HCT116 (cell line): ENCODE measurements at regions not wholly inside any gene's neighbourhood (a gene's known extent, or its start where the extent isn't known, plus 50 kb on each side); places are given as distances from the start of the nearest gene placed in this dataset.

Source experiments
- ATAC-seq: fragments of 200-7000 bp; cut with Tn5 transposase; 2 replicates; pipeline ENCODE4 v1.9.1; 2020; ENCODE audit warnings: mild to moderate bottlenecking, moderate library complexity
- BruUV-seq: library from RNA; stranded (reverse); fragments of 400-500 nt; replicated peaks from 2 replicates; lab custom pipeline; 2021; lab: Mats Ljungman, UMichigan
- CTCF ChIA-PET: fragments of 300-600 bp; sonication (Branson Sonifier 250); formaldehyde crosslinking; loops from one replicate; lab custom pipeline; 2021; ENCODE audit warnings: antibody characterized with exemption; lab: Charles Lee
- POLR2A ChIA-PET: fragments of 300-600, 350-600 bp; sonication (Branson Sonifier 250); formaldehyde crosslinking; loops from one replicate; lab custom pipeline; 2021; ENCODE audit warnings: antibody characterized with exemption; lab: Charles Lee
- RAD21 ChIA-PET, 2 experiments: fragments of 300-600 bp; sonication (Branson Sonifier 250); formaldehyde crosslinking; loops; one replicate each; lab custom pipeline; 2023; ENCODE audit warnings: low total read pairs in 2 of 2; ENCODE audit not compliant: uncharacterized antibody in 2 of 2, unreplicated experiment in 2 of 2, low non-redundant PET in 1 of 2; lab: Charles Lee
- DNase-seq: peaks from one replicate; pipeline ENCODE4 v3.0.0-alpha.2; 2010; ENCODE audit warnings: low read depth, low spot score
- H2AFZ ChIP-seq: fragments of 200-600 bp; shearing (Covaris generic), sonication (generic); 2 replicates; pipeline ENCODE4 v1.6.1; 2017; ENCODE audit warnings: low read depth, mixed run types, mixed read lengths, antibody characterized with exemption, low read length; ENCODE audit not compliant: poor library complexity, severe bottlenecking
- H3K27ac ChIP-seq: 2 replicates; pipeline ENCODE4 v1.5.1; 2012; ENCODE audit warnings: low read depth, low read length
- H3K27me3 ChIP-seq: fragments of 200-600 bp; sonication (generic); 2 replicates; pipeline ENCODE4 v1.6.1; 2016; ENCODE audit warnings: mixed run types, low read length, mixed read lengths; ENCODE audit not compliant: insufficient read depth
- H3K36me3 ChIP-seq, 2 experiments: fragments of 200-500 bp in 1 of 2; fragments of 200-600 bp in 1 of 2; sonication (Bioruptor generic) in 1 of 2; sonication (generic) in 1 of 2; 2 replicates each; pipeline versions ENCODE4 v1.5.1 to v1.6.1; 2014 to 2016; ENCODE audit warnings: low read length in 2 of 2, inconsistent platforms in 1 of 2, mixed read lengths in 1 of 2, mixed run types in 1 of 2; ENCODE audit not compliant: insufficient read depth in 2 of 2, control insufficient read depth in 1 of 2
- H3K4me1 ChIP-seq, 2 experiments: fragments of 200-600 bp in 1 of 2; sonication (generic) in 1 of 2; 2 replicates each; pipeline versions ENCODE4 v1.5.1 to v1.6.1; 2012 to 2017; ENCODE audit warnings: low read length in 2 of 2, inconsistent platforms in 1 of 2, mild to moderate bottlenecking in 1 of 2, mixed read lengths in 1 of 2, mixed run types in 1 of 2, moderate library complexity in 1 of 2; ENCODE audit not compliant: insufficient read depth in 2 of 2, control insufficient read depth in 1 of 2
- H3K4me2 ChIP-seq: fragments of 200-600 bp; sonication (generic); 2 replicates; pipeline ENCODE4 v1.6.1; 2017; ENCODE audit warnings: mixed run types, low read length, mixed read lengths
- H3K4me3 ChIP-seq, 2 experiments: fragments of 200-600 bp in 1 of 2; sonication (generic) in 1 of 2; replicated peaks in 1 of 2; 2 replicates each; pipeline ENCODE4 v1.5.1; 2011 to 2016; ENCODE audit warnings: low read length in 2 of 2, control low read depth in 1 of 2, low read depth in 1 of 2, mild to moderate bottlenecking in 1 of 2, mixed read lengths in 1 of 2, mixed run types in 1 of 2
- H3K79me2 ChIP-seq: fragments of 200-600 bp; sonication (generic); 2 replicates; pipeline ENCODE4 v1.6.1; 2017; ENCODE audit warnings: mild to moderate bottlenecking, mixed run types, low read length, moderate library complexity, mixed read lengths; ENCODE audit not compliant: insufficient read depth
- H3K9ac ChIP-seq: fragments of 200-600 bp; sonication (generic); 2 replicates; pipeline ENCODE4 v1.6.1; 2016; ENCODE audit warnings: low read length, mixed read lengths
- H3K9me2 ChIP-seq: fragments of 200-600 bp; sonication (generic), shearing (Covaris generic); 2 replicates; pipeline ENCODE4 v1.6.1; 2017; ENCODE audit warnings: mixed run types, mild to moderate bottlenecking, moderate library complexity; ENCODE audit not compliant: insufficient read depth
- H3K9me3 ChIP-seq, 2 experiments: fragments of 200-500 bp in 1 of 2; fragments of 200-600 bp in 1 of 2; sonication (Bioruptor generic) in 1 of 2; sonication (generic) in 1 of 2; 2 replicates each; pipeline ENCODE4 v1.6.1; 2014 to 2017; ENCODE audit warnings: low read length in 2 of 2, mixed read lengths in 2 of 2, inconsistent platforms in 1 of 2, low read depth in 1 of 2, mild to moderate bottlenecking in 1 of 2, mixed run types in 1 of 2, moderate library complexity in 1 of 2; ENCODE audit not compliant: control insufficient read depth in 1 of 2, insufficient read depth in 1 of 2
- H4K20me1 ChIP-seq: fragments of 200-600 bp; sonication (generic), shearing (Covaris generic); 2 replicates; pipeline ENCODE4 v1.6.1; 2017; ENCODE audit warnings: mixed run types, mild to moderate bottlenecking, moderate library complexity; ENCODE audit not compliant: insufficient read depth
- ATF3 ChIP-seq: IDR thresholded peaks from 2 replicates; pipeline ENCODE4 v1.6.1; 2012
- CBX3 ChIP-seq: IDR thresholded peaks from 2 replicates; pipeline ENCODE4 v1.6.1; 2012; ENCODE audit warnings: low read depth
- CEBPB ChIP-seq: IDR thresholded peaks from 2 replicates; pipeline ENCODE4 v1.6.1; 2012; ENCODE audit warnings: low read depth
- CTCF ChIP-seq, 3 experiments: fragments of 200-600 bp in 1 of 3; sonication (generic) in 1 of 3; IDR thresholded peaks in 2 of 3; conservative IDR thresholded peaks in 1 of 3; 2 replicates each; pipeline ENCODE4 v1.5.1; 2012 to 2017; ENCODE audit warnings: low read depth in 2 of 3, low read length in 2 of 3, antibody characterized with exemption in 1 of 3, borderline replicate concordance in 1 of 3, control low read depth in 1 of 3, mild to moderate bottlenecking in 1 of 3, mixed read lengths in 1 of 3, mixed run types in 1 of 3, moderate library complexity in 1 of 3; ENCODE audit not compliant: insufficient read depth in 1 of 3
- EGR1 ChIP-seq: IDR thresholded peaks from 2 replicates; pipeline ENCODE4 v1.6.1; 2012; ENCODE audit warnings: low read depth
- ELF1 ChIP-seq: IDR thresholded peaks from 2 replicates; pipeline ENCODE4 v1.6.1; 2012; ENCODE audit warnings: low read depth, borderline replicate concordance
- EZH2 ChIP-seq: fragments of 200-600 bp; sonication (generic); IDR thresholded peaks from 2 replicates; pipeline ENCODE4 v1.6.1; 2017; ENCODE audit warnings: antibody characterized with exemption, mixed run types
- EZH2phosphoT487 ChIP-seq: fragments of 200-600 bp; IDR thresholded peaks from 2 replicates; pipeline ENCODE4 v1.6.1; 2018; ENCODE audit warnings: antibody characterized with exemption, borderline replicate concordance
- FOSL1 ChIP-seq: IDR thresholded peaks from 2 replicates; pipeline ENCODE4 v1.6.1; 2012; ENCODE audit warnings: low read depth
- MAX ChIP-seq: IDR thresholded peaks from 2 replicates; pipeline ENCODE4 v1.6.1; 2012
- POLR2A ChIP-seq: IDR thresholded peaks from 2 replicates; pipeline ENCODE4 v1.7.0; 2011; ENCODE audit warnings: borderline replicate concordance; ENCODE audit not compliant: insufficient read depth, insufficient read length; ENCODE audit errors: extremely low read depth
- POLR2AphosphoS5 ChIP-seq: IDR thresholded peaks from 2 replicates; pipeline ENCODE4 v1.6.1; 2011; ENCODE audit warnings: mild to moderate bottlenecking, low read depth, low read length, moderate library complexity
- RAD21 ChIP-seq: IDR thresholded peaks from 2 replicates; pipeline ENCODE4 v1.6.1; 2012; ENCODE audit warnings: low read depth, mild to moderate bottlenecking
- SIN3A ChIP-seq: IDR thresholded peaks from 2 replicates; pipeline ENCODE4 v1.6.1; 2012; ENCODE audit warnings: low read depth
- SRF ChIP-seq: IDR thresholded peaks from 2 replicates; pipeline ENCODE4 v1.6.1; 2012; ENCODE audit warnings: low read depth
- TCF7L2 ChIP-seq: IDR thresholded peaks from 2 replicates; pipeline ENCODE4 v1.7.0; 2011; ENCODE audit warnings: borderline replicate concordance, inconsistent platforms; ENCODE audit not compliant: insufficient read depth, insufficient read length; ENCODE audit errors: extremely low read depth
- YY1 ChIP-seq: IDR thresholded peaks from 2 replicates; pipeline ENCODE4 v1.6.1; 2011; ENCODE audit warnings: low read length, low read depth, moderate library complexity, mild to moderate bottlenecking; ENCODE audit not compliant: insufficient replicate concordance; ENCODE audit errors: extremely low read depth
- ZFX ChIP-seq: fragments of 450-650 bp; IDR thresholded peaks from 2 replicates; pipeline ENCODE4 v1.6.1; 2017
- intact Hi-C: fragments of 100-400 bp; cut with micrococcal nuclease; formaldehyde crosslinking; loops from 2 replicates; pipeline ENCODE4 v1.10.0; 2022
- TF ChIP-seq, protein P1 (sequence below): IDR thresholded peaks from 2 replicates; pipeline ENCODE4 v1.6.1; 2012; ENCODE audit warnings: low read depth

GRCh38 chr12:16913832-16914490 lies 308.0 kb upstream of the LMO3 start:
- DNase-seq = no peak
- intact Hi-C loops = no loop called here
- ATAC-seq = no peak
- no peaks in the 10 kb centered on the region for H3K36me3 ChIP-seq
- no peaks in the 10 kb centered on the region for H3K9me2 ChIP-seq
- ChIA-PET CTCF (no interaction called here), POLR2A (no interaction called here), RAD21 (no interaction called here)
- H3K9ac ChIP-seq = no peak overlapping the region
- no peaks in the 10 kb centered on the region for H3K27me3 ChIP-seq
- no peak overlapping the region for H2AFZ ChIP-seq
- H4K20me1 ChIP-seq = no peaks in the 10 kb centered on the region
- H3K79me2 ChIP-seq = no peaks in the 10 kb centered on the region
- no peaks in the 10 kb centered on the region for H3K4me1 ChIP-seq
- no peak overlapping the region for H3K27ac ChIP-seq
- no TSS peak for BruUV-seq
- H3K4me2 ChIP-seq = no peak overlapping the region
- TF ChIP-seq CEBPB = no peak
- no peak for TF ChIP-seq FOSL1
- TF ChIP-seq YY1 = no peak
- no peak for TF ChIP-seq EZH2phosphoT487
- TF ChIP-seq ATF3 = no peak
- no peak for TF ChIP-seq CTCF (IDR thresholded peaks at IDR 0.05 in 2 of 3, conservative IDR thresholded peaks at IDR 0.05 in 1 of 3; ENCODE audit: borderline replicate concordance in 1 of 3, insufficient read depth in 1 of 3, low read depth in 2 of 3, low read length in 2 of 3)
- no peak for TF ChIP-seq RAD21
- TF ChIP-seq EZH2 = no peak
- no peak for TF ChIP-seq ELF1
- TF ChIP-seq CBX3 = no peak
- no peak for TF ChIP-seq POLR2AphosphoS5
- TF ChIP-seq MAX = no peak
- no peak for TF ChIP-seq EGR1
- TF ChIP-seq TCF7L2 = no peak
- TF ChIP-seq, protein P1, sequence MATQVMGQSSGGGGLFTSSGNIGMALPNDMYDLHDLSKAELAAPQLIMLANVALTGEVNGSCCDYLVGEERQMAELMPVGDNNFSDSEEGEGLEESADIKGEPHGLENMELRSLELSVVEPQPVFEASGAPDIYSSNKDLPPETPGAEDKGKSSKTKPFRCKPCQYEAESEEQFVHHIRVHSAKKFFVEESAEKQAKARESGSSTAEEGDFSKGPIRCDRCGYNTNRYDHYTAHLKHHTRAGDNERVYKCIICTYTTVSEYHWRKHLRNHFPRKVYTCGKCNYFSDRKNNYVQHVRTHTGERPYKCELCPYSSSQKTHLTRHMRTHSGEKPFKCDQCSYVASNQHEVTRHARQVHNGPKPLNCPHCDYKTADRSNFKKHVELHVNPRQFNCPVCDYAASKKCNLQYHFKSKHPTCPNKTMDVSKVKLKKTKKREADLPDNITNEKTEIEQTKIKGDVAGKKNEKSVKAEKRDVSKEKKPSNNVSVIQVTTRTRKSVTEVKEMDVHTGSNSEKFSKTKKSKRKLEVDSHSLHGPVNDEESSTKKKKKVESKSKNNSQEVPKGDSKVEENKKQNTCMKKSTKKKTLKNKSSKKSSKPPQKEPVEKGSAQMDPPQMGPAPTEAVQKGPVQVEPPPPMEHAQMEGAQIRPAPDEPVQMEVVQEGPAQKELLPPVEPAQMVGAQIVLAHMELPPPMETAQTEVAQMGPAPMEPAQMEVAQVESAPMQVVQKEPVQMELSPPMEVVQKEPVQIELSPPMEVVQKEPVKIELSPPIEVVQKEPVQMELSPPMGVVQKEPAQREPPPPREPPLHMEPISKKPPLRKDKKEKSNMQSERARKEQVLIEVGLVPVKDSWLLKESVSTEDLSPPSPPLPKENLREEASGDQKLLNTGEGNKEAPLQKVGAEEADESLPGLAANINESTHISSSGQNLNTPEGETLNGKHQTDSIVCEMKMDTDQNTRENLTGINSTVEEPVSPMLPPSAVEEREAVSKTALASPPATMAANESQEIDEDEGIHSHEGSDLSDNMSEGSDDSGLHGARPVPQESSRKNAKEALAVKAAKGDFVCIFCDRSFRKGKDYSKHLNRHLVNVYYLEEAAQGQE = no peak
- TF ChIP-seq ZFX = no peak
- no peak for TF ChIP-seq POLR2A
- TF ChIP-seq SIN3A = no peak
- TF ChIP-seq SRF = no peak
- no peak overlapping the region for H3K4me3 ChIP-seq
- no peaks in the 10 kb centered on the region for H3K9me3 ChIP-seq
